Stimulated activated CD4-positive, alpha-beta T cell treated with anti-CD3 and anti-CD28 coated beads, Interleukin-1b, Interleukin-23, amount 100 ng/mL, for 48 hours (primary cell): ENCODE measurements at regions not wholly inside any gene's neighbourhood (a gene's known extent, or its start where the extent isn't known, plus 50 kb on each side); places are given as distances from the start of the nearest gene placed in this dataset.

Experiments used
- DNase-seq: peaks from one replicate; pipeline ENCODE4 v3.0.0-alpha.2; 2020

GRCh38 chr13:34004676-34005075 is 186.7 kb downstream of the RFC3 start:
- no peak for DNase-seq

DNA sequence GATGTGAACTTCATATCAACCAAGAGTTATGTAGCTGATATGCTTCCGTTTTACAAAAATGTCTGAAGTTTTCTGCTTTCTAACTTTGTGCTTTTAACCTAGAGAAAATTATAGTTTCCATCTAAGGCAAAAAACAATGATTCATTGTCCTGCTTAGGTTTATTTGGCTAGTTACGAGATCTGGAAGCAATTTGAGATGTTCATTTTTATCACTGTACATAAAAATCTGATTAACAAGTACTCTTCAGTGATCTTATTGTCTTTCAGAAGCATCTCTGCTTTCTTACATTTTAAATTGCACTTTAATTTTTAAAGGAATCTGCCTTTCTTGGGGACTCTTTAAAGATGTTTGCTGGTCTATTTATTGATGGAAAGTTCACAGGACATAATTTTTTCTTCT is 188.1 kb downstream of the RFC3 start:
- DNase-seq = no peak

DNA sequence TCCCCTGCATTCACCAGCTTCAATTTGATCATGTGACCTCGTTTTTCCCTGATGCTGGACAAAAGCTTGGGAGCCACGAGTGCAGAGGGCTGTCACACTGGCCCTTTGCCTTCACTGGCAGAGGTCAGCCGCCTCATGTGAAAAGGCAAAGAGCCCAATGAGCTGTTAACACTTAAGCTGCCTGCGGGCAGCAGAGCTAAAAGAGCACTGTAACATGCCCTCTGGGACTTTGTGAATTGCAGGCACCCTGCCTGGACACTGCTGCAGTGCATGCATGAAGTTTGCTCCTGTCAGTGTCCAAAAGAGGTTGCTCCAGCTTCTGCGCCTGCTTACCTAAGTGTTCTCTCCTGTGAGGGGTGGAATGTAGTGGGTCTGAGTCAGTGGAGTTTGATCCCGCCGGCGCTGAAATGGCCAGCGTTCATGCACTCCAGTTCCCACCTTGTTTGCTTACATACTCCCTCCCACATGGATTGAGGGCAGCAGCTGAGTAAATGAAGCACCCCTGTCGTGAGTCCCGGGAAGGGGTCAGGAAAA is 193.7 kb downstream of the RFC3 start:
- no peak for DNase-seq

DNA sequence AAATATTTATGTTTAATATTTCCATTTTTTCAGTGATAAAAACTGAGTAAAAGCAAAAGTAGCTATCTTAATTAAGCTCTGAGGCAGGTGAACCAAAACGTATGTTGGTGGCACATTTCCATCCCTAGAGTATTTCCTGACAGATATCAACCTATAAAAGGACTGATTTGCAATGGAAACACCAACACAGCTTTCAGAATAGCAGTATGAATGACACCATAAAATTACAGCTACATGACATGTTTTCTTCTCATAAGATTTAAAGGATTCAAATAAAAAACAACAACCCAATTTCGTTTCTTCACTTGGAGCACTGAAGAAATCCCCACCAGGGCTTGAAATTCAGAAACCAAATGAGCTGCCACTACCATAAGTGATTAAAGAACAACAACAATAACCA is 194.4 kb downstream of the RFC3 start:
- DNase-seq = no peak

GRCh38 chr13:34013061-34013460 is 195.1 kb downstream of the RFC3 start:
- DNase-seq = no peak

GRCh38 chr13:34017231-34017630 is 199.3 kb downstream of the RFC3 start:
- no peak for DNase-seq

GRCh38 chr13:34019870-34020269 is 201.9 kb downstream of the RFC3 start:
- no peak for DNase-seq

- no peak for DNase-seq
Measured at GRCh38 chr13:34020388-34020787, 202.4 kb downstream of the RFC3 start.

DNA sequence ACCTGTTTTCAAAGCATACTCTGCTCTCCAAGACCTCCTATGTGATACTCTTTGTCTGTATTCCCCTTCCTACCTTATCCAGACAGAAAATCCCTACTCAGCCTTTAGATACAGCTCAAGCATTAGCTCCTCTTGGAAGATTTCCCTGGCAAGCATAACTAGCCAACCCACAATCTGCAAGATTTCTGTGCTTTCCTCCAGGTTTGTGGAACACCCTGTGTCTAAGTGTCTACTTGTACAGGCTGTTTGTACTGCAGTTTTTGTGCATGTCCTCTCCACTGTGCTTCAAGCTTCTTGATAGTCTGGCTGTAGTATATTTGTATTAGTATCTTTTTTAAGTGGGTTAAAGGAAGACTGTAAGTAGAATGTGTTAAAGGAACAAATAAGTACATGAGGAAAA is 203.7 kb downstream of the RFC3 start:
- no peak for DNase-seq

- no peak for DNase-seq
Measured at GRCh38 chr13:34025746-34026145, 207.8 kb downstream of the RFC3 start.

- no peak for DNase-seq
Measured at GRCh38 chr13:34026308-34026707, 208.4 kb downstream of the RFC3 start.

GRCh38 chr13:34028496-34029442 is 210.8 kb downstream of the RFC3 start:
- no peak for DNase-seq

DNA sequence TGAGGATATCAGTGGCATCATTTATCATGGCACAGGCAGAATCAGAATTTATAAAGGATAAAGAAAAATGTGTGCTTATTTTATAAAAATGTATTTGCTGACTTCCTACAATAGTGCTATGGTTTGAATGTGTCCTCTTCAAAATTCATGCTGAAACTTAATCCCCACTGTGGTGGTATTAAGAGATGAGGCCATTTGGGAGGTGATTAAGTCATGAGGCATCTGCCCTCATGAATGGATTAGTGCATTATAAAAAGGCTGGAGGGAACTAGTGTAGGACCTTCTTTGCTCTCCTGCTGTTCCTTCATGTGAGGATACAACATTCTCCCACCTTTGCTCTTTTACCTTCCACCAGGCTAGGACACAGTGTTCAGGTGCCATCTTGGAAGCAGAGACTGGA is 212.8 kb downstream of the RFC3 start:
- DNase-seq = no peak

GRCh38 chr13:34031610-34032009 is 213.7 kb downstream of the RFC3 start:
- DNase-seq = no peak

DNA sequence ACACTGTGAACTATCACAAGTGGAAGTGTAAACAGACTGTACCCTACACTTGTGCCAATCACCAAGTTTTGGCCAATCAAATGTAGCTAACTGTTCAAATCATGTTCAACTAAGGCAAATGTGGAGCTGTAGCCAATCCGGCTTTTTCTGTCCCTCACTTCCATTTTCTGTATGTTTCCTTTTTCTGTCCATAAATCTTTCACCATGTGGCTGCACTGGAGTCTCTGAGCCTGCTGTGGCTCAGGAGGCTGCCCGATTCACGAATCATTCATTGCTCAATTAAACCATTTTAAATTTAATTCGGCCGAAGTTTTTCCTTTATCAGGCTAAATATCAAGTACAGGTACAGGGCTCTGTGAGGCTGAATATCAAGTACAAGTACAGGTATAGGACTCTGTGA is 216.5 kb downstream of the RFC3 start:
- DNase-seq = no peak

GRCh38 chr13:34035178-34035577 is 217.2 kb downstream of the RFC3 start:
- no peak for DNase-seq

DNA sequence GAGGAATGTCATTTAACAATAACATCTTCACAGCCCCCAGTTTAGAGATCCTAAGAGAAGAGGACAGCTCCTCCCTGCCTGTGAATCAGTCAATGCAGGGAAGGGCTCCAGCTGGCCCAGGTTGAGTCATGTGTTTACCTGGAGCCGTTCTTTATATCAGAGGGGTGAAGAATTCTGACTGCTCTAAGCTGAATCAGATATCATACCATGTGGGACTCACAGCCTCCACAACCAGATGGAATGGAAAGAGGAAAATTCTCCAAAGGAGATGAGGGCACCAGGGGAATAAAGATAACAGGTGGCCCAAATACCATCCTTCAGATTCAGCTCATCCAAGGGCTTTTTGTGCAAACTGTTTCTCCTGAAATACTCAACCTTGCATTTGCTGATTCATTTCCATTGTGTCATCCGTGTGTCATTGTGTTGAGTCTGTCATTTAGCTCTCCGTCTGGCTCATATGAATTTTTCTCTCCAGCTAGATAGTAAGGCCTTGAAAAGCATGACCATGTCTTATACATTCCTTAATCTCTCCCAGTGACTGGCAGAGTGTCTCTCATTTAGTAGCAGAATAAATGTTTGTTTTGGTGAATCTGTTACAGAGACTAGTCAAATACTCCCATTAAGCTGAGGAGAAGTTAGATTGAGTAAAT is 217.9 kb downstream of the RFC3 start:
- no peak for DNase-seq

GRCh38 chr13:34037636-34038540 is 219.9 kb downstream of the RFC3 start:
- DNase-seq = no peak

- DNase-seq = no peak
Measured at GRCh38 chr13:34038541-34039068, 220.7 kb downstream of the RFC3 start.

- no peak for DNase-seq
Measured at GRCh38 chr13:34039678-34040077, 221.7 kb downstream of the RFC3 start.

DNA sequence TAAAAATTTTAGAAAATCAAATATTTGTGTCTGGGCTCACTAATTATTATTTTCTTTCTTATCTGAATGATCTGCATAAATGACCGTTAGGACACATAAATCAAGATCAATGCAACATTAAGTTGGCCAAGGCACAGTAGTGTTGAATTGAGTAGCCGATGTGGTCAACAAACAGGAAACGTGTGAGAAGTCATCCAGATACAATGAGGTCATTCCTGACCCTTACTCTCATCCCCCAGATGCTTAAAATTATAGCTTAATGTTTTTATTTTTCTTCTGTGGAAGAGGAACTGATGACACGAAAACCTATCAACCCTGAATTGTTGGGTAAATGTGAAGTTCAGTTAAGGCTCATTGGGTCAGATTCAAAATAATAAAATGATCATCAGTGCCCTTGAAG is 222.9 kb downstream of the RFC3 start:
- DNase-seq = no peak

- DNase-seq = no peak
Measured at GRCh38 chr13:34044041-34044440, 226.1 kb downstream of the RFC3 start.

DNA sequence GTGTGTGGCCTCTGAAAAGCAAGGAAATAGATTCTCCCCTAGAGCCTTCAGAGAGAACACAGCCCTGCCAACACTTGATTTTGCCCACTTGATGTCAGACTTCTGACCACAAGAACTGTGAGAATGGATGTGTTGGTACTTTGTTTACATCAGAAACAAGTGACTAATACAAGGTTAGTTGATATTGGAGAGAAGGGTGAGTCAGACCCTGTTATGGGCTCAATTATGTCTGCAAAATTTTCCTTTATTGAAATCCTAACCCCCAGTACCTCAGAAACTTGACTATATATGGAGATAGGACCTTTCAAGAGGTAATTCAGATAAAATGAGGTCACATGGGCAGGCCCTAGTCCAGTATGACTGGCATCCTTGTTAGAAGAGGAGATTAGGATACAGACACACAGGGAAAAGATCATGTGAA is 226.7 kb downstream of the RFC3 start:
- no peak for DNase-seq
